HepG2 (cell line): ENCODE measurements at regions not wholly inside any gene's neighbourhood (a gene's known extent, or its start where the extent isn't known, plus 50 kb on each side); places are given as distances from the start of the nearest gene placed in this dataset.

Experiments used
- ATAC-seq: fragments of 200-7000 bp; cut with Tn5 transposase; 3 replicates; pipeline ENCODE4 v1.9.1; 2020; ENCODE audit warnings: mild to moderate bottlenecking, moderate library complexity
- BruUV-seq: library from RNA; stranded (reverse); fragments of 400-500 nt; replicated peaks from 2 replicates; lab custom pipeline; 2021; lab: Mats Ljungman, UMichigan
- CTCF ChIA-PET: fragments of 300-600 bp; formaldehyde crosslinking; extraction: SDS; loops from one replicate; lab custom pipeline; 2021; ENCODE audit warnings: low total read pairs, inconsistent platforms, low intra/inter-chr PET ratio; lab: Yijun Ruan, JAX
- POLR2A ChIA-PET: fragments of 350-600 bp; sonication (Branson Sonifier 250); formaldehyde crosslinking; loops from one replicate; lab custom pipeline; 2020; ENCODE audit warnings: antibody characterized with exemption, inconsistent platforms; lab: Yijun Ruan, JAX
- DNase-seq: peaks from one replicate; pipeline ENCODE4 v3.0.0-alpha.2; 2015; ENCODE audit warnings: low spot score
- FAIRE-seq: peaks from 3 replicates; lab custom pipeline; 2011; peaks lifted over from hg19 to GRCh38; lab: Jason Lieb, UNC
- H2AFZ ChIP-seq: one replicate; pipeline ENCODE4 v1.6.1; 2011; ENCODE audit warnings: low read length, inconsistent platforms
- H3K27ac ChIP-seq: fragments of 300-600 bp; 3 replicates; pipeline ENCODE4 v1.8.0; 2011; ENCODE audit warnings: mixed run types, mild to moderate bottlenecking, mixed read lengths, low read length, inconsistent platforms; ENCODE audit not compliant: insufficient read depth; ENCODE audit errors: extremely low read length
- H3K27me3 ChIP-seq, 2 experiments: fragments of 200-600 bp in 1 of 2; 2 replicates in 1 of 2; 3 replicates in 1 of 2; pipeline versions ENCODE4 v1.6.0 to v1.8.0; 2011; ENCODE audit warnings: low read length in 2 of 2, mild to moderate bottlenecking in 2 of 2, moderate library complexity in 2 of 2, inconsistent platforms in 1 of 2; ENCODE audit not compliant: insufficient read depth in 2 of 2, control insufficient read depth in 1 of 2
- H3K36me3 ChIP-seq, 2 experiments: fragments of 200-600 bp in 1 of 2; replicated peaks in 1 of 2; 2 replicates in 1 of 2; 3 replicates in 1 of 2; pipeline versions ENCODE4 v1.5.1 to v1.8.0; 2011; ENCODE audit warnings: low read length in 2 of 2, inconsistent platforms in 1 of 2; ENCODE audit not compliant: insufficient read depth in 2 of 2, control insufficient read depth in 1 of 2
- H3K4me1 ChIP-seq: 2 replicates; pipeline ENCODE4 v1.5.1; 2012; ENCODE audit warnings: low read length, inconsistent platforms; ENCODE audit not compliant: insufficient read depth
- H3K4me2 ChIP-seq: 2 replicates; pipeline ENCODE4 v1.6.0; 2011; ENCODE audit warnings: low read depth, low read length, inconsistent platforms
- H3K4me3 ChIP-seq, 3 experiments: fragments of 200-600 bp in 1 of 3; sonication (generic), shearing (Covaris generic) in 1 of 3; replicated peaks in 1 of 3; 2 replicates each; pipeline ENCODE4 v1.5.1; 2011 to 2016; ENCODE audit warnings: low read length in 3 of 3, inconsistent platforms in 2 of 3, low read depth in 2 of 3, mild to moderate bottlenecking in 2 of 3, control low read depth in 1 of 3, mixed read lengths in 1 of 3; ENCODE audit not compliant: insufficient read depth in 1 of 3
- H3K79me2 ChIP-seq: one replicate; pipeline ENCODE4 v1.6.1; 2011; ENCODE audit warnings: low read length, inconsistent platforms; ENCODE audit not compliant: insufficient read depth
- H3K9ac ChIP-seq: 2 replicates; pipeline ENCODE4 v1.6.0; 2011; ENCODE audit warnings: mild to moderate bottlenecking, low read depth, low read length, inconsistent platforms; ENCODE audit not compliant: insufficient read depth
- H3K9me3 ChIP-seq: 2 replicates; pipeline ENCODE4 v1.5.1; 2012; ENCODE audit warnings: mild to moderate bottlenecking, low read length
- H4K20me1 ChIP-seq: 2 replicates; pipeline ENCODE4 v1.6.0; 2011; ENCODE audit warnings: inconsistent platforms, mild to moderate bottlenecking, low read length, moderate library complexity; ENCODE audit not compliant: insufficient read depth
- ASH2L ChIP-seq: fragments of 300-600, 200-600 bp; sonication (generic); IDR thresholded peaks from 2 replicates; pipeline ENCODE4 v1.7.0; 2017; ENCODE audit warnings: low read depth, mild to moderate bottlenecking, moderate library complexity, mixed read lengths, low read length; ENCODE audit not compliant: insufficient read length
- CBFB ChIP-seq: sonication (generic); formaldehyde crosslinking; IDR thresholded peaks from 2 replicates; pipeline ENCODE4 v1.4.0; 2020; ENCODE audit warnings: missing genetic modification reagents
- JUN ChIP-seq: sonication (generic); formaldehyde crosslinking; IDR thresholded peaks from 2 replicates; pipeline ENCODE4 v1.4.0; 2020; ENCODE audit warnings: mild to moderate bottlenecking, missing genetic modification reagents
- JUNB ChIP-seq: sonication (generic); formaldehyde crosslinking; IDR thresholded peaks from 2 replicates; pipeline ENCODE4 v1.8.0; 2022; ENCODE audit warnings: missing genetic modification reagents, mild to moderate bottlenecking, borderline replicate concordance
- KLF9 ChIP-seq: IDR thresholded peaks from 2 replicates; pipeline ENCODE4 v1.6.1; 2016; ENCODE audit warnings: low read depth
- NFKB2 ChIP-seq: sonication (generic); formaldehyde crosslinking; IDR thresholded peaks from 2 replicates; pipeline ENCODE4 v1.4.0; 2020; ENCODE audit warnings: missing genetic modification reagents, borderline replicate concordance
- SAFB2 ChIP-seq: sonication (generic); formaldehyde crosslinking; IDR thresholded peaks from 2 replicates; pipeline ENCODE4 v1.5.1; 2020; ENCODE audit warnings: missing genetic modification reagents, low read depth, mild to moderate bottlenecking, borderline replicate concordance
- TCF12 ChIP-seq, 2 experiments: fragments of 450-650 bp in 1 of 2; sonication (generic) in 1 of 2; formaldehyde crosslinking in 1 of 2; IDR thresholded peaks; 2 replicates each; pipeline versions ENCODE4 v1.6.1 to v1.8.0; 2017 to 2022; ENCODE audit warnings: antibody characterized with exemption in 1 of 2, mild to moderate bottlenecking in 1 of 2, missing genetic modification reagents in 1 of 2, moderate library complexity in 1 of 2
- TEAD3 ChIP-seq: optimal IDR thresholded peaks from 2 replicates; pipeline ENCODE3; 2016; ENCODE audit warnings: borderline replicate concordance
- ZC3H4 ChIP-seq: sonication (generic); formaldehyde crosslinking; IDR thresholded peaks from 2 replicates; pipeline ENCODE4 v1.4.0; 2020; ENCODE audit warnings: missing genetic modification reagents, borderline replicate concordance
- ZNF20 ChIP-seq: sonication (generic); formaldehyde crosslinking; IDR thresholded peaks from 2 replicates; pipeline ENCODE4 v1.4.0; 2020; ENCODE audit warnings: mild to moderate bottlenecking, moderate library complexity, missing genetic modification reagents
- ZNF260 ChIP-seq: sonication (generic); formaldehyde crosslinking; IDR thresholded peaks from 2 replicates; pipeline ENCODE4 v1.4.0; 2020; ENCODE audit warnings: missing genetic modification reagents, low read depth, mild to moderate bottlenecking, borderline replicate concordance
- ZNF484 ChIP-seq: sonication (generic); formaldehyde crosslinking; IDR thresholded peaks from 2 replicates; pipeline ENCODE4 v1.5.1; 2020; ENCODE audit warnings: mild to moderate bottlenecking, low read depth, missing genetic modification reagents, borderline replicate concordance
- ZNF543 ChIP-seq: sonication (generic); formaldehyde crosslinking; IDR thresholded peaks from 2 replicates; pipeline ENCODE4 v1.4.0; 2020; ENCODE audit warnings: mild to moderate bottlenecking, missing genetic modification reagents
- ZNF549 ChIP-seq: sonication (generic); formaldehyde crosslinking; IDR thresholded peaks from 2 replicates; pipeline ENCODE4 v1.5.0; 2020; ENCODE audit warnings: missing genetic modification reagents
- ZNF563 ChIP-seq: sonication (generic); formaldehyde crosslinking; IDR thresholded peaks from 2 replicates; pipeline ENCODE4 v1.8.0; 2022; ENCODE audit warnings: mild to moderate bottlenecking, moderate library complexity, missing genetic modification reagents
- WGBS: methylation state at CpG from one replicate; pipeline ENCODE4 v1.1.6; 2017; ENCODE audit warnings: low lambda C conversion rate; 5-methylcytosine and 5-hydroxymethylcytosine counted together
- in situ Hi-C: cut with HindIII; loops from 2 replicates; pipeline ENCODE4 v1.10.0; 2017; ENCODE audit warnings: low pct_unique_long_range_greater_than_20kb; ENCODE audit not compliant: extremely low pct_ligation_motif_present
- intact Hi-C: fragments of 100-400 bp; cut with micrococcal nuclease; formaldehyde crosslinking; loops from one replicate; pipeline ENCODE4 v1.10.0; 2022; ENCODE audit not compliant: unreplicated experiment
- TF ChIP-seq, protein P1 (sequence below): IDR thresholded peaks from 2 replicates; pipeline ENCODE4 v1.6.1; 2016; ENCODE audit warnings: missing biosample characterization, missing genetic modification reagents, low read depth
- TF ChIP-seq, protein P2 (sequence below): sonication (generic); formaldehyde crosslinking; IDR thresholded peaks from 2 replicates; pipeline ENCODE4 v1.5.1; 2020; ENCODE audit warnings: mild to moderate bottlenecking, missing genetic modification reagents, borderline replicate concordance
- TF ChIP-seq, protein P3 (sequence below): sonication (generic); formaldehyde crosslinking; IDR thresholded peaks from 2 replicates; pipeline ENCODE4 v1.9.0; 2021; ENCODE audit warnings: missing genetic modification reagents, borderline replicate concordance

DNA sequence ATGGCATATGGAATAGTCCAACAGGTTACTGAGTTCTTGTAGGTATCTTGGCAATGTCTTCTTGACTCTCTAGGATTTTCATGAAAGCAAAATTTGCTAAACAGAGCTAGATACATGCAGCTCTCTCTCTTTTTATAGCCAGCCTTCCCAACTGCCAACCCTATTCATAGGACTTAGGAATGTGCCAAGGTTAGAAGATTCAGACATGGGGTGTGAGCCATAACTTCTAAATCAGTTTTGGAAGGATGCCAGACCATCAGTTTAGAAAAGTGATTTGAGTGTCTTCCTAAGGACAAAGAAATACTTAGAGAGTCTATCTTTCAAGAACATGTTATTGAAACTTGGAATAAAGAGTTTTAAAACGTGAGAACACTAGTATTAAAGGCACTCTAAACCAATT lies 619.5 kb upstream of the FANCL start:
- ATAC-seq = no peak
- H3K27ac ChIP-seq = no peak overlapping the region
- intact Hi-C loops = no loop called here
- no peak for DNase-seq
- no peaks in the 10 kb centered on the region for H3K36me3 ChIP-seq
- peaks cover 16% of the 10 kb centered on the region; the same call in 1 of the 2 replicates for H3K9me3 ChIP-seq
- H3K4me1 ChIP-seq = no peaks in the 10 kb centered on the region
- no peak overlapping the region for H3K9ac ChIP-seq
- no peak overlapping the region for H3K4me2 ChIP-seq
- H3K79me2 ChIP-seq = no peaks in the 10 kb centered on the region
- in situ Hi-C loops = no loop called here
- WGBS = 4% methylated on average over 1 of the region's 1 CpG
- CTCF ChIA-PET = no interaction called here
- no peak overlapping the region for H3K4me3 ChIP-seq
- H4K20me1 ChIP-seq = no peaks in the 10 kb centered on the region
- no peak overlapping the region for H2AFZ ChIP-seq
- H3K27me3 ChIP-seq = no peaks in the 10 kb centered on the region
- TF ChIP-seq, protein P1, sequence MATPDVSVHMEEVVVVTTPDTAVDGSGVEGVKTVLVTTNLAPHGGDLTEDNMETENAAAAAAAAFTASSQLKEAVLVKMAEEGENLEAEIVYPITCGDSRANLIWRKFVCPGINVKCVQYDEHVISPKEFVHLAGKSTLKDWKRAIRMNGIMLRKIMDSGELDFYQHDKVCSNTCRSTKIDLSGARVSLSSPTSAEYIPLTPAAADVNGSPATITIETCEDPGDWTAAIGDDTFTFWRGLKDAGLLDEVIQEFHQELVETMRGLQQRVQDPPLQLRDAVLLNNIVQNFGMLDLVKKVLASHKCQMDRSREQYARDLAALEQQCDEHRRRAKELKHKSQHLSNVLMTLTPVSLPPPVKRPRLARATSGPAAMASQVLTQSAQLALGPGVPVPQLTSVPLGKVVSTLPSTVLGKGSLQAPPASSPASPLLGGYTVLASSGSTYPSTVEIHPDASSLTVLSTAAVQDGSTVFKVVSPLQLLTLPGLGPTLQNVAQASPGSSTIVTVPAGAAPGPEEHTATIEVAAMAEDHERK = no peak
- TF ChIP-seq, protein P2, sequence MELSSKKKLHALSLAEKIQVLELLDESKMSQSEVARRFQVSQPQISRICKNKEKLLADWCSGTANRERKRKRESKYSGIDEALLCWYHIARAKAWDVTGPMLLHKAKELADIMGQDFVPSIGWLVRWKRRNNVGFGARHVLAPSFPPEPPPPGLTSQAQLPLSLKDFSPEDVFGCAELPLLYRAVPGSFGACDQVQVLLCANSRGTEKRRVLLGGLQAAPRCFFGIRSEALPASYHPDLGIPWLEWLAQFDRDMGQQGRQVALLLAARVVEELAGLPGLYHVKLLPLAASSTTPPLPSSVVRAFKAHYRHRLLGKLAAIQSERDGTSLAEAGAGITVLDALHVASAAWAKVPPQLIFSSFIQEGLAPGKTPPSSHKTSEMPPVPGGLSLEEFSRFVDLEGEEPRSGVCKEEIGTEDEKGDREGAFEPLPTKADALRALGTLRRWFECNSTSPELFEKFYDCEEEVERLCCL (CRISPR knock-in tag) = no peak
- TF ChIP-seq ZNF484 (CRISPR knock-in tag) (no peak), ASH2L (no peak), JUN (CRISPR knock-in tag) (no peak), ZNF260 (CRISPR knock-in tag) (no peak), TCF12 (IDR thresholded peaks at IDR 0.05) (no peak), TCF12 (CRISPR knock-in tag; IDR thresholded peaks at IDR 0.05) (no peak), KLF9 (CRISPR knock-in tag) (no peak), ZC3H4 (CRISPR knock-in tag) (no peak), NFKB2 (no peak), JUNB (no peak), CBFB (no peak), TEAD3 (no peak), ZNF549 (CRISPR knock-in tag) (no peak), ZNF543 (CRISPR knock-in tag) (no peak), ZNF563 (CRISPR knock-in tag) (no peak), SAFB2 (CRISPR knock-in tag) (no peak), ZNF20 (CRISPR knock-in tag) (no peak)
- TF ChIP-seq, protein P3, sequence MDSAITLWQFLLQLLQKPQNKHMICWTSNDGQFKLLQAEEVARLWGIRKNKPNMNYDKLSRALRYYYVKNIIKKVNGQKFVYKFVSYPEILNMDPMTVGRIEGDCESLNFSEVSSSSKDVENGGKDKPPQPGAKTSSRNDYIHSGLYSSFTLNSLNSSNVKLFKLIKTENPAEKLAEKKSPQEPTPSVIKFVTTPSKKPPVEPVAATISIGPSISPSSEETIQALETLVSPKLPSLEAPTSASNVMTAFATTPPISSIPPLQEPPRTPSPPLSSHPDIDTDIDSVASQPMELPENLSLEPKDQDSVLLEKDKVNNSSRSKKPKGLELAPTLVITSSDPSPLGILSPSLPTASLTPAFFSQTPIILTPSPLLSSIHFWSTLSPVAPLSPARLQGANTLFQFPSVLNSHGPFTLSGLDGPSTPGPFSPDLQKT (CRISPR knock-in tag) = no peak
- BruUV-seq = no TSS peak
- POLR2A ChIA-PET = no interaction called here
- FAIRE-seq = no peak
